ENCODE measurements at regions not wholly inside any gene's neighbourhood (a gene's known extent, or its start where the extent isn't known, plus 50 kb on each side); places are given as distances from the start of the nearest gene placed in this dataset.
A peak's percentile ranks its signal among the peaks of the same experiment; 100 is the strongest.

- peak overlapping the region; percentile 47 for H3K27ac Mint-ChIP-seq
- H3K4me1 Mint-ChIP-seq = peaks cover 53% of the 10 kb centered on the region
- H3K36me3 Mint-ChIP-seq = no peaks in the 10 kb centered on the region
- H3K27me3 Mint-ChIP-seq (ENCODE audit: low read depth) = no peaks in the 10 kb centered on the region
- H3K4me3 Mint-ChIP-seq = no peak overlapping the region
- H3K9me3 Mint-ChIP-seq = peaks cover 8% of the 10 kb centered on the region
- peak in 1 of 2 experiments; percentile 21 for DNase-seq (ENCODE audit: low spot score in 2 of 2, unreplicated experiment in 2 of 2)
- no peak for TF ChIP-seq CTCF (IDR thresholded peaks at IDR 0.05; ENCODE audit: unreplicated experiment)
Measured at GRCh38 chr12:25689996-25690501, 137.0 kb upstream of the LMNTD1 start.

GRCh38 chr12:25690996-25691864, 138.1 kb upstream of the LMNTD1 start:
- no peak for DNase-seq (ENCODE audit: low spot score in 2 of 2, unreplicated experiment in 2 of 2)
- peaks cover 4% of the 10 kb centered on the region for H3K9me3 Mint-ChIP-seq
- peaks cover 65% of the 10 kb centered on the region for H3K4me1 Mint-ChIP-seq
- H3K27ac Mint-ChIP-seq = peak overlapping the region; percentile 87
- H3K27me3 Mint-ChIP-seq (ENCODE audit: low read depth) = no peaks in the 10 kb centered on the region
- no peak overlapping the region for H3K4me3 Mint-ChIP-seq
- H3K36me3 Mint-ChIP-seq = no peaks in the 10 kb centered on the region
- TF ChIP-seq CTCF (IDR thresholded peaks at IDR 0.05; ENCODE audit: unreplicated experiment) = no peak

GRCh38 chr12:25691865-25692114, 138.7 kb upstream of the LMNTD1 start:
- no peaks in the 10 kb centered on the region for H3K36me3 Mint-ChIP-seq

GRCh38 chr12:25692115-25693035, 139.3 kb upstream of the LMNTD1 start:
- no peak for DNase-seq (ENCODE audit: low spot score in 2 of 2, unreplicated experiment in 2 of 2)
- no peak for TF ChIP-seq CTCF (IDR thresholded peaks at IDR 0.05; ENCODE audit: unreplicated experiment)
- peak overlapping the region; percentile 88 for H3K27ac Mint-ChIP-seq
- H3K27me3 Mint-ChIP-seq (ENCODE audit: low read depth) = no peaks in the 10 kb centered on the region
- H3K36me3 Mint-ChIP-seq = peaks cover 3% of the 10 kb centered on the region
- no peak overlapping the region for H3K4me3 Mint-ChIP-seq
- H3K9me3 Mint-ChIP-seq = peaks cover 12% of the 10 kb centered on the region
- peaks cover 66% of the 10 kb centered on the region for H3K4me1 Mint-ChIP-seq

More at GRCh38 chr12:25691865-25692114, 138.7 kb upstream of the LMNTD1 start:
- Mint-ChIP-seq H3K9me3 (peaks cover 9% of the 10 kb centered on the region), H3K4me1 (peaks cover 66% of the 10 kb centered on the region), H3K4me3 (no peak overlapping the region), H3K27ac (peak overlapping the region; percentile 87), H3K27me3 (ENCODE audit: low read depth) (no peaks in the 10 kb centered on the region)
- no peak for TF ChIP-seq CTCF (IDR thresholded peaks at IDR 0.05; ENCODE audit: unreplicated experiment)
- no peak for DNase-seq (ENCODE audit: low spot score in 2 of 2, unreplicated experiment in 2 of 2)

GRCh38 chr12:25694072-25694471, 141.0 kb upstream of the LMNTD1 start:
- no peak for DNase-seq (ENCODE audit: low spot score in 2 of 2, unreplicated experiment in 2 of 2)
- no peaks in the 10 kb centered on the region for H3K27me3 Mint-ChIP-seq (ENCODE audit: low read depth)
- H3K36me3 Mint-ChIP-seq = peaks cover 3% of the 10 kb centered on the region
- no peak for TF ChIP-seq CTCF (IDR thresholded peaks at IDR 0.05; ENCODE audit: unreplicated experiment)
- peaks cover 11% of the 10 kb centered on the region for H3K9me3 Mint-ChIP-seq
- peaks cover 66% of the 10 kb centered on the region for H3K4me1 Mint-ChIP-seq
- H3K27ac Mint-ChIP-seq = no peak overlapping the region
- no peak overlapping the region for H3K4me3 Mint-ChIP-seq
